ENCODE measurements at regions not wholly inside any gene's neighbourhood (a gene's known extent, or its start where the extent isn't known, plus 50 kb on each side); places are given as distances from the start of the nearest gene placed in this dataset.
"Not testable (repeated sequence)": the region's sequence is repeated elsewhere in the genome, so short reads cannot be mapped to it uniquely, and the experiment has no call there.

DNA sequence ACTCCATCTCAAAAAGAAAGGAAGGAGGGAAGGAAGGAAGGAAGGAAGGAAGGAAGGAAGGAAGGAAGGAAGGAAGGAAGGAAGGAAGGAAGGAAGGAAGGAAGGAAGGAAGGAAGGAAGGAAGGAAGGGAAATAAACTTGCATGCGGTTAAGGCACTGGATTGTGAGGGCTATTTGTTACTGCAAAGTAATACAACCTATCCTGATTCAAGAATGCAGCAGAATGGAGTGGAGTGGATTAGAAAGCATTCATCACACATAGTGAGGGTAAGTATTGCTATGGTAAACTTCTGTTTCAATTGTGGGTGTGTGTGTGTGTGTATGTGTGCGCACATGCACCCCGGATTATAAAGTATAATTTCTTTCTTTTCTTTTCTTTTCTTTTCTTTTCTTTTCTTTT lies 344.8 kb upstream of the C16orf82 start:
- DNase-seq = not testable (repeated sequence)

DNA sequence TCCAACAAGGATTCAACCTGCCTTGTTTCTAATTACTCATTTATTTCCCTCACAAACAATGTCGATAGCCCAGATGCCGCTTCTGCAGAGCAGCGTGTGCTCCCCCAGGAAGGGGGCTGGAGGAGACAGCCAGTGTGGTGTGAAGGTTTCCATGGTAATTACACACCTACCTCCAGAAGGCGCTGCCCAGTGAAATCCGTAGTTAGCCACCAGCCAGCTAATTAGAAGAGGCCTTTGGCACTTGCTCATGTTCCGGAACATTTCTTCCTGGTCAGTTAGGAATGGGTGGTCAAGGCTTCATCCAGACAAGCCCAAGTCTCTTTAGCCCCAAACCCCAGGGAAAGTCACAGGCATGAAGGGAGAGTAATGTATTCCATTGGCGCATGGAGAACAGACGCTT lies 342.5 kb upstream of the C16orf82 start:
- no peak for DNase-seq

- DNase-seq = no peak
Observed at GRCh38 chr16:26727848-26728247, 338.9 kb upstream of the C16orf82 start.

GRCh38 chr16:26729951-26730541 lies 336.7 kb upstream of the C16orf82 start:
- DNase-seq = no peak

GRCh38 chr16:26731729-26732128 lies 335.0 kb upstream of the C16orf82 start:
- no peak for DNase-seq

GRCh38 chr16:26733710-26734109 lies 333.0 kb upstream of the C16orf82 start:
- no peak for DNase-seq

- DNase-seq = no peak
Observed at GRCh38 chr16:26735521-26735920, 331.2 kb upstream of the C16orf82 start.

GRCh38 chr16:26736084-26736483 lies 330.6 kb upstream of the C16orf82 start:
- DNase-seq = no peak

DNA sequence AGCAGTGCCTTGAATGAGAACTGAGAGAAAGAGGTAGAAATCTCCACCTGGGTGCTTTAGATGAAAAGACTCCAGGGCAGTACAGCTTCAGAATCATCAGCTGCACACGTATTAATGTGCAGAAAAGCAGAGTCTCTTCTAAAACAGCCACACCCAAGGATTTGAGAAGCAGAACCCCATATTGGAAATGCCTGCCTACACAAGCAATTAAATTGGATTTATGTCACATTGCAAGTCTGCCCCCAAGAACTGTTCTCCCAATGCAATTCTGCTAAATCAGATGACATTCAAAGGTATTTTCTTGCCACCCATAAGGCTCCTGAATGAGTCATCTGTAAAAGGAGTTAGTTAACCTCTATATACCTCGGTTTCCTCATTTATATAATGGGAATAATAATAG lies 326.0 kb upstream of the C16orf82 start:
- DNase-seq = no peak

DNA sequence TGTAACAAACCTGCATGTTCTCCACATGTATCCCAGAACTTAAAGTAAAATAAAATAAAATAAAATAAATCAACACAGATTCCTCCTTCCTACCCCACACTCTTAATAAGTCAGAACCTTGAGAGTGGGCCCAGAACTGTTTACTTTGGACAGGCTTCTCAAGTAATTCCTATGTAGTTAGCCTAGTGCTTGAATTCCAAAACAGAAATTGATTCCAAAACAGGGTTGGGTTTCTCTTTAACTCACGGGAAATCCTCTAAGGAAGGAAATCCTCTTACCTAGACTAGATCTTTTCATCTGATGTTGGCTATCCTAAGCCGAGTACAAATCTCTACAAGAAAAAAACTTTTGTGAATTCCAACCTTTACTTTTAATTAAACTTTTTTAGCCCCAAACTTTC lies 324.7 kb upstream of the C16orf82 start:
- peak; percentile 54 for DNase-seq

GRCh38 chr16:26744430-26744829 lies 322.3 kb upstream of the C16orf82 start:
- DNase-seq = no peak

DNA sequence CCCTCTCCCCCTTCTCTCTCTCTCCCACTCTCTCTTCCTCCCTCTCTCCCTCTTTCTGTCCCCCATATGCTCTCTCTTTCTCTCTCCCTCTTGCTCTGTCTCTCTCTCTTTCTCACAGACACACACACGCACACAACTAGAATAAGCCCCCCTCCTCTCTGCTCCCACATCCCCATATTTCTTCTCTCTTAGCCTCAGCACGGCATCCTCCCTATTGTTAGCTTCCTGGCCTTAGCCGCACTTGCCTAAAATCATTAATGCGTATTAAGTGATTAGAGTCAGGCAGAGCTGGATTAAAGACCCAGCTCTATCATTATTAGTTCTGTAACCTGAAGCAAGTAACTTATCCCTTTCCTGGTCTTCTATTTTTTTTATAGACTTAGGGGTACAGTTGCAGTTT lies 319.0 kb upstream of the C16orf82 start:
- DNase-seq = no peak

DNA sequence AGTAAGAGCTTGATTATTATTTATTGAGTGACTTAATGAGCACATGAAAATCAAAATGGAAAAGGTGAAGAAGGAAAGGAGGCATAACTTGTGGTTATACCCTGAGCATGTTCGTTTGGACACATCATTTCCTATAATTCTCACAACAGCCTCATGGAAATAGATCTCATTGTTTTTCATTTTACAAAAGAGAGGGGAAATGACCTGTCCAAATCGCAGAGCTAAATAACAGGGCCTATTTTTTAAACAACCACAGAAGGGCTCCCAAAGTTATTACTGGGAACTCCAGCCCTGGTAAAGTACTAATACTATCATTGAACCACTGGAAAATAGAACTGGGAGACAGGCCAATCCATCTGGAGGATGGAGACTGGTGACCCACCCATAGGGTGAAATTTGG lies 317.7 kb upstream of the C16orf82 start:
- no peak for DNase-seq

DNA sequence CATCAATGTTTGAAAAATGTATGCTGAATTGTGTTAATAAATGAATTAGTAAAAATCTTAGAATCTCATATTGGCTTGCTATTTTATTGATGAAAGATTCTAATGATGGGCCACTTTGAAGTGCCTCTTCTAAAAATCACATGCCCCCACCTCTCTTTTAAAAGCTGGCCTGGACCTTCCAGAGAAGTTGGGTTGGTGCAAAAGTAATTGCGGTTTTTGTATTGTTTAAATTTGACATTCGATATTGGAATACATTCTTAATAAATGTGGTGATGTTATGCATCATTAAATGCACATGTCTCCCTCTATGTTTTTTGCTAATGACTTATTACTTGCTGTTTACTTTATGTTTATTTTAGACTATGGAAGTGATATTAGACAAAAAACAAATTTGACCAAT lies 314.6 kb upstream of the C16orf82 start:
- DNase-seq = no peak

DNA sequence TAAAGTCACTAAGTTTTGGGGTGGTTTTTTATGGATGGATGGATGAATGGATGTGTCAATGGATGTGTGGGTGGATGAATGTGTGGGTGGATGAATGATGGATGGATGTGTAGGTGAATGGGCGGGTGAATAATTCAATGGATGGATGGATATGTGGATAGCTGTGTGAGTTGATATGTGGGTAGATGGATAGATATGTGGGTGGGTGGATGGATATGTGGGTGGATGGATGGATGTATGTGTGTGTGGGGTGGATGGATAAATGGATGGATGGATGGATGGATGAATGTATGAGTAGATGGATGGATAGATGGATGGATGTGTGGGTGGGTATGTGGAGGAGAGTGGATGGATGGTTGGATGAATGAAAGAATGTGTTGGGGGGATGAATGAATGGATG lies 310.1 kb upstream of the C16orf82 start:
- DNase-seq = no peak

DNA sequence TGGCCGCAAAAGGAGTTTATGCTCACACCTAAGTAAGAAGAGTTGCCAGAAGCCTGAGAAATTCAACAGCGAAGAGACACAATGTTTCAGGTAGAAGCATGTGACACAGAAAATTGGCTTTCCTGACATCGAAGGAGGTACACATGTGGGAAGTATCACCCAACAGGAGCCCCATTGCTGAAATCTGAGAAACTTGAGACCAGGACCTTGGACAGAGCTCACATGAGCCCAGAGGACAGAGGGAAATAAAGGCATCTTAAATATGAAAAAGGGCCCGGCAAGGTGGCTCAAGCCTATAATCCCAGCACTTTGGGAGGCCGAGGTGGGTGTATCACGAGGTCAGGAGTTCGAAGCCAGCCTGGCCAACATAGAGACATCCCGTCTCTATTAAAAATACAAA lies 304.1 kb upstream of the C16orf82 start:
- peak; percentile 8 for DNase-seq

DNA sequence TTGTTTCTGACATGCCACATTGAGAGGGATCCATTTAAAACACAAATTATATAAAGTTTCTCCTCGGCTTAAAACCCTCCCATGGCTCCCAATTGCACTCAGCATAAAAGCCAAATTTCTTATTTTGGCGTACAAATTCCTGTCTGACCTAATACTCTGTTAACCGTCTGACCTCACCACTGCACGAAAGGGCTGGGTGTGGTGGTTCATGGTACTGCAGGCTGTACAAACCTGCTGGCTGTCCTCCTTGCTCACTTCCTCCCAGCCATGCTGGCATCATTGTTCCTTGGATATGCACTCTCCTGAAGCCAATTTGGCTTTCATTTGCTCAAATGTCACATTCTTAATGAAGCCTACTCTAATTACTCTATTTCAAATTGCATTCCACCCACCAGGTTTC lies 301.6 kb upstream of the C16orf82 start:
- DNase-seq = no peak

DNA sequence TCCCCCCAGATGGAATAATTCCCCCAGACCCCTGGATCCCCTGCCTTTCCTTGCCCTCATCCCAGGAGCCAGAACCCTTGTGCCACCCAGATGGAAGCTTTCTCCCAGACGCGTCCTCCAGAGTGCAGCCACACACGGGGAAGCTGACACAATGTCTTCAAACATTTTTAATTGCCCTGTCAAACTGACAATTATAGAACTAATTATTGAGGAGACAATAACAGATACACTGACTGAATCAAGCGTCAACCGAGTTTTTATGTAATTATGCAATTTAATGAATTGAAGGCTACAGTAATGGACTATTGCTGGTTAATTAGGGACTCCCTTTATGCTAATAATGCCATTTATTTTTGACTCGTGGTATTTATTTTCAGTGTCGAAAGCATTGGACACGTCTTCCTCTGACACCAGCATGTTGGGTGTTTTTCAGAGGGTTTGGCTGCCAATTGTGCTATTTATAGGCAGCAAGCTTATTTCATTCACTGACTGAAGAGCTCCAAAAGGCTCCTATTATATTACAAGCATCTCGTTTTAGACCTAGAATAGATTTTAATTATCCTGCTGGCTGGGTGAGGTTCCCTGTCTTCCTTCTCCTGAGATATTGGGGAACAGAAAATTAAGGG lies 298.2 kb upstream of the C16orf82 start:
- no peak for DNase-seq

- DNase-seq = no peak
Observed at GRCh38 chr16:26770547-26770946, 296.2 kb upstream of the C16orf82 start.

- no peak for DNase-seq
Observed at GRCh38 chr16:26772503-26772902, 294.2 kb upstream of the C16orf82 start.

GRCh38 chr16:26777821-26778220 lies 288.9 kb upstream of the C16orf82 start:
- DNase-seq = no peak

DNA sequence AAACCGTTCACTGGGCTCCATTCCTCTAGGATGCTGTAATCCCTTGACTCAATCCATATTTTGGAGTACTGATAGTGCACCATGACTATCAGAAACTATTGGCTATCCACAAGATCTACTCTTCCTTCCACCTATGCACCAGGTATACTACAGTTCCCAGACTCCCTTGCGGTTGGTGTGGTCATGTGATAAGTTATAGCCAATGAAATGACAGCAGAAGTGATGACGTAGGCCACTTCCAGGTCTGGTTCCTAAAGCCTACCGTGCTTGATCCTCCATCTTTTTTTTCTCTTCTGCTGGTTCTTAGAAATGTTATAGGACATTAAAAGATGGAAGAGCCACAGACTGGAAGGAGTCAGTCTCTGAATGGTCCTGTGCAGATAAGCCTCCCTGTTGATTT lies 278.8 kb upstream of the C16orf82 start:
- DNase-seq = no peak

GRCh38 chr16:26791169-26791568 lies 275.6 kb upstream of the C16orf82 start:
- DNase-seq = no peak

GRCh38 chr16:26795184-26795583 lies 271.5 kb upstream of the C16orf82 start:
- no peak for DNase-seq

DNA sequence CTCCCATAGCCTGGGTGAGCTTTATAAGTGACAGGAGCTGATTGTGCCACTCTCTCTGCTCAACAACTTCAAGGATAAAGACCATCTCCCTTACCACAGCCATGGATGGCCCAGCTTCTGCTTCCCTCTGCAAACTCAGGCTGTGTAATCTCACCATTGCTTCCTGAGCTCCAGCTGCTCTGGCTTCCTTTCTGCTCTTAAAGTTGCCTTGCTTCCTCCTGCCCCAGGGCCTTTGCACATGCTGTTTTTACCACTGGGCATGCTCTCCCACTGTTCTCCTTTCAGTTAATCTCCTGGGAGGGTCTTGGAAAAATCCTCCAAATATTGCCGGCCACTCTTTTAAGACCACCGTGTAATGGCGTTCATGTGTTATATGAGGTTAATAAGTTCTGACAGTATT lies 265.1 kb upstream of the C16orf82 start:
- DNase-seq = no peak
